Esophagus squamous epithelium (tissue), 4 donors: ENCODE measurements at regions not wholly inside any gene's neighbourhood (a gene's known extent, or its start where the extent isn't known, plus 50 kb on each side); places are given as distances from the start of the nearest gene placed in this dataset.

Experiments used
- CTCF ChIP-seq, 6 experiments: fragments of 450-650 bp in 4 of 6; fragments of 200-600 bp in 2 of 6; sonication (generic) in 2 of 6; IDR thresholded peaks; one replicate each; pipeline ENCODE4 v1.5.1; 2016 to 2019; ENCODE audit warnings: antibody characterized with exemption in 6 of 6, mild to moderate bottlenecking in 4 of 6, moderate library complexity in 4 of 6
- POLR2A ChIP-seq, 4 donors: fragments of 450-650 bp; IDR thresholded peaks; one replicate each; pipeline ENCODE4 v1.6.1; 2017; ENCODE audit warnings: antibody characterized with exemption in 4 of 4, mild to moderate bottlenecking in 4 of 4, moderate library complexity in 3 of 4

GRCh38 chr12:105948331-105948730, 190.4 kb downstream of the NUAK1 start:
- TF ChIP-seq CTCF (IDR thresholded peaks at IDR 0.05) = no peak
- no peak for TF ChIP-seq POLR2A (IDR thresholded peaks at IDR 0.05)
